IPS DF 6.9 (cell line): ENCODE measurements at regions not wholly inside any gene's neighbourhood (a gene's known extent, or its start where the extent isn't known, plus 50 kb on each side); places are given as distances from the start of the nearest gene placed in this dataset.

Experiments
- DNase-seq: peaks from one replicate; pipeline ENCODE4 v3.0.0-alpha.2; 2013; ENCODE audit warnings: low read depth, low spot score
- H3K27ac ChIP-seq: one replicate; pipeline ENCODE4 v1.5.1; 2013; ENCODE audit warnings: low read length, control low read depth
- H3K27me3 ChIP-seq: 2 replicates; pipeline ENCODE4 v1.6.1; 2013; ENCODE audit warnings: mild to moderate bottlenecking, low read length; ENCODE audit not compliant: control insufficient read depth, insufficient read depth
- H3K36me3 ChIP-seq: 2 replicates; pipeline ENCODE4 v1.6.1; 2013; ENCODE audit warnings: low read length; ENCODE audit not compliant: control insufficient read depth, insufficient read depth
- H3K4me1 ChIP-seq: 2 replicates; pipeline ENCODE4 v1.6.1; 2013; ENCODE audit warnings: low read length; ENCODE audit not compliant: control insufficient read depth, insufficient read depth
- H3K4me3 ChIP-seq: 2 replicates; pipeline ENCODE4 v1.5.1; 2013; ENCODE audit warnings: mild to moderate bottlenecking, low read length
- H3K9me3 ChIP-seq: 2 replicates; pipeline ENCODE4 v1.6.1; 2013; ENCODE audit warnings: low read length, inconsistent platforms; ENCODE audit not compliant: control insufficient read depth, insufficient read depth
- WGBS: extraction: QIAGEN DNeasy Blood & Tissue Kit; methylation state at CpG from one replicate; pipeline ENCODE4 v1.1.7; 2013; ENCODE audit warnings: mixed read lengths, missing lambda C conversion rate; ENCODE audit not compliant: insufficient read length, insufficient coverage; 5-methylcytosine and 5-hydroxymethylcytosine counted together

DNA sequence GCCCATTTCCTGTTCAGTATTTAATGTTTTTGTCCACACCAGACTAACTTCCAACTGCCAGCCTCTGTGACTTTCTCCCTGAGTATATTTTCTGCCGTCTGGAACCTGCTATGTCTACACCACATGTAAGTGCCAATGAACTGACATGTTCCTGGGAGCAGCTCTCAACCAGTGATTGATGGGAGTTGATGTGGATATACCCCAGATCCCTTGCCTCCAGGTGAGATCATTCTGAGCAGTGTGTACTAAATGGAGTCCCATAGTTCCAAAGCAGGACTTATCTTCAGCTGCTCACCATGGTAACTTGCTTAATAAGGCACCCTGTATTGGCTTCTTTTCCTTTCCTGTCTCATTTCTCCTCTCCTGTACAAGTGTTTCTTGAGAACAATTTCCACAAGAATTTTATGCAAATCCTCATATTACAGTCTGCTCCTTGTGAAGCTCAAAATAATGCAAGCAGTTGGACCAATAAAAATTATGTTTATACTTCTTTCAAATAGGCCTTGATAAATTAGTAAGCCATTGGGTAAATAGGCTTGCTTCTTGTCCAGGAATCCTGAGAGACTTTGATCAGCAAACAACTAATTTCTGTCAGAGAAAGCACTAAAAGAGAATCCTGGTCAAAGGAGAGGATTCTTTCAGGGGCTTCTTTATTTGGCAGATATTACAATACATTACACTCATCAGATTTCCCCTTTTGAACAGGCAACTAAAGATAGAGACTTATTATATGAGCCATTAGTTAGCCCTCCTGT, 911.7 kb upstream of the NDST4 start:
- no peak for DNase-seq
- no peaks in the 10 kb centered on the region for H3K9me3 ChIP-seq
- H3K4me3 ChIP-seq, result no peak overlapping the region
- no CpG with 5 or more reads among the region's 1 CpG for WGBS
- no peaks in the 10 kb centered on the region for H3K27me3 ChIP-seq
- H3K27ac ChIP-seq, result no peak overlapping the region
- no peaks in the 10 kb centered on the region for H3K4me1 ChIP-seq
- H3K36me3 ChIP-seq, result no peaks in the 10 kb centered on the region

DNA sequence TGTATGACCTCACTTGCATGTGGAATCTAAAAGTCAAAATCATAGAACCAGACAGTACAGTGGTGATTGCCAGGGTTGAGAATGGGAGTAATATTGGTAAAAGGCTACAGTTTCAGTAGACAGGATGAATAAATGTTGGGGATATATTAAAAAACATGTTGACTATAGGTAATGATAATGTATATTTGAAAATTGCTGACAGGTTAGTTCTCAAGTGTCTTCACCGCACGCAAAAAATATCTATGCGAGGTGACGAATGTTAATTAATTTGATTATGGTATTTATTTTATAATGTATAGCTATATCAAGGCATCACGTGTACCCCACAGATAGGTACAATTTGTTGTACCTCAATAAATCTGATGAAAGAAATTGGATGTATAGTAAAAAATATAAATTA, 909.6 kb upstream of the NDST4 start:
- WGBS, result no CpG with 5 or more reads among the region's 5 CpGs
- DNase-seq, result no peak
- Histone ChIP-seq H3K27me3 (no peaks in the 10 kb centered on the region), H3K4me3 (no peak overlapping the region), H3K27ac (no peak overlapping the region), H3K4me1 (no peaks in the 10 kb centered on the region), H3K36me3 (no peaks in the 10 kb centered on the region), H3K9me3 (peaks cover 5% of the 10 kb centered on the region)

DNA sequence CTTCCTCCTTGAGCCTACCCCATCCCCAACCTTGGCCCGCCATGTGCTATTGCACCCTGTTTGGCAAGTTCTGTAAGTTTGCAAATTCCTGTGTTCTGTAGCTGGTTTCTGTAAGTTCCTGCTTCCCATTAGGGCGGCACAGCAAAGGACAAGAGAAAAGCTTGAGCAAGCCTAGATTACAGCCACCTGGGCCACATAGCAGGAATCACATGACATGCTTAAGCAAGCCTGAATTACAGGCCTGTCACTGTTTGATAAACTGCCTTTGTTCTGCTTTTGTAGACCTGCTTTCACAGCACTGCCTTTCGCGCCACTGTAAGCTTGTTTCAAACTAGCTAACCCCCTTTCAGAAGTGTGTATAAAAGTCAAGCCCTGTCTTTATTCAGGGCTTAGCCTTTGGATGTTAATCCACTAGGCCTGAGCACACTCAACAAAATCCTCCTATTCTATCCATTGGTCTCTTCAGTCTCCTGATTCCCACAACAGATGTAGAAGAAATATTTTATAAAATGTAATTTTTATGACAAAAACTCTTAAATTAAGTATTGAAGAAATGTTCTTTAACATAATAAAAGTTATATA, 906.8 kb upstream of the NDST4 start:
- no CpG with 5 or more reads among the region's 4 CpGs for WGBS
- no peak overlapping the region for H3K27ac ChIP-seq

DNA sequence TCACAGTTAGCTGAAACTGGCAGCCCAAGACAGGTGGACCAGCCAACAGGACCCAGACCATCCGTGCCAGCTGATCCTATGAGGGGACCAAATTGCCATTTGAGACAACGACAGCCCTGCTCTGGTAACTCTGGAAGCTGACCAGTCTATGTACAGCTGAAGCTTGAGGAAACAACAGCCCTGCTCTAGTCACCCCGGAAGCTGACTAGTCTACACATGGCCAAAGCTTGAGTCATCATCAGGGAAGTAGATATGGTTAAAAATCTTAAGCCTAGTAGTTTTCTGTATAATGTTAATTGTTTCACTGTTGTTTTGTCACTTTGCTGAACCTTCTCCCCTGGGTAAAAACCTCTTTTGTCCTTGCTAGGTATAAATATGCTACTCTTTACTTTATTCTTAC, 905.4 kb upstream of the NDST4 start:
- WGBS, result no CpG with 5 or more reads among the region's 3 CpGs
- Histone ChIP-seq H3K36me3 (no peaks in the 10 kb centered on the region), H3K4me1 (no peaks in the 10 kb centered on the region), H3K9me3 (peaks cover 10% of the 10 kb centered on the region), H3K4me3 (no peak overlapping the region), H3K27ac (no peak overlapping the region), H3K27me3 (no peaks in the 10 kb centered on the region)
- DNase-seq, result no peak

More for the DNA sequence above, 906.8 kb upstream of the NDST4 start:
- Histone ChIP-seq H3K9me3 (peaks cover 10% of the 10 kb centered on the region), H3K4me1 (no peaks in the 10 kb centered on the region), H3K4me3 (no peak overlapping the region), H3K36me3 (no peaks in the 10 kb centered on the region), H3K27me3 (no peaks in the 10 kb centered on the region)
- peak; percentile 1 for DNase-seq

DNA sequence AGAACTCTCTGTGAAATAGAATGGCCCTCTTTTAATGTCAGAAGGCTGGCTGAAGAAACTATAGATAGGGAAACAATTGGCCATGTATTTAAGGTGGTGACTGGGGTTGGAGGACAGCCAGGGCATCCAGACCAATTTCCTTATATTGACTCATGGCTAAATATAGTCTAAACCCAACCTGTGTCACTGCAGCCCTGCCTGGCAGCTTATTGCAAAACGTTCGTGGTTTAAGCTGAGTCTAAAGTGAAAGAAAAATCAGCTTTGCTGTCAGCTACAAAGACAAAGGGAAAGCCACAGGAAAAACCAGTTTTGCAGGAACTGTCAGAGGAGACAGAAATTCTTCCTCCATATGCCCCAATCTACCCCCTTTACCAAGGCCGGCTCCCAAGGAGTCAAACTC, 902.8 kb upstream of the NDST4 start:
- H3K4me1 ChIP-seq, result no peaks in the 10 kb centered on the region
- H3K27me3 ChIP-seq, result no peaks in the 10 kb centered on the region
- H3K9me3 ChIP-seq, result peaks cover 10% of the 10 kb centered on the region
- no peaks in the 10 kb centered on the region for H3K36me3 ChIP-seq
- DNase-seq, result no peak
- no peak overlapping the region for H3K27ac ChIP-seq
- no CpG with 5 or more reads among the region's 3 CpGs for WGBS
- H3K4me3 ChIP-seq, result no peak overlapping the region

DNA sequence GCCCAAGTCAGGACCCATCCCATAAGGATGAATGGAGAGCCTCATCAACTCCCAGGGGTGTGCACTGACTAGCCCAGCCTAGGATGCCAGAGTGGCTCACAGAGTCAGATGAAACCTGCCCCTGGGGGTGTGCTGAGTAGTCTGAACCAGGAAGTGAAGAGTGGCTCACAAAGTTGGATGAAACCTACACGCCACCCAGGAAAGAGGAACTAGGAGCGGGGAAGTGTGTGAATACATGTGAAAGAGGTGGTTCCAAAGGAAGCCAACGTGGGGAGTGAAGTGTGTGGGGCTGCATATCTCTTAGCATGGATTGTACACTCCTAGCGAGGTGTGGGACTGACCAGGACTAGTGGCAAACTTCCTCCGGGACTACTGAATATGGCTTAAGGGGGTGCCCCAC, 902.1 kb upstream of the NDST4 start:
- H3K36me3 ChIP-seq, result no peaks in the 10 kb centered on the region
- no CpG with 5 or more reads among the region's 5 CpGs for WGBS
- no peak for DNase-seq
- H3K9me3 ChIP-seq, result peaks cover 10% of the 10 kb centered on the region
- no peaks in the 10 kb centered on the region for H3K27me3 ChIP-seq
- no peak overlapping the region for H3K27ac ChIP-seq
- no peak overlapping the region for H3K4me3 ChIP-seq
- H3K4me1 ChIP-seq, result no peaks in the 10 kb centered on the region

DNA sequence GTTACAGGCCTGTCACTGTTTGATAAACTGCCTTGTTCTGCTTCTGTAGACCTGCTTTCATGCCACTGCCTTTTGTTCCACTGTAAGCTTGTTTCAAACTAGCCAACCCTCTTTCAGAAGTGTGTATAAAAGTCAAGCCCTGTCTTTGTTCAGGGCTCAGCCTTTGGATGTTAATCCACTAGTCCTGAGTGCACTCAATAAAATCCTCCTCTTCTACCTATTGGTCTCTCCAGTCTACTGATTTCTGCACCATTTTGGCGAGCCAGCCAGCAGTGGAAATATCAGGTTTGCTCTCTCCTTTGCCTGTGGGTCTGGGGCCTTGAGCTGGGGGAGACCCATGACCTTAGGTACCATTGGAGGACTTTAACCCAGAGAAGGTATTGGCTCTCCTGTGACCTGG, 901.6 kb upstream of the NDST4 start:
- Histone ChIP-seq H3K4me3 (no peak overlapping the region), H3K36me3 (no peaks in the 10 kb centered on the region), H3K27me3 (no peaks in the 10 kb centered on the region), H3K4me1 (no peaks in the 10 kb centered on the region), H3K27ac (no peak overlapping the region), H3K9me3 (peaks cover 10% of the 10 kb centered on the region)
- no peak for DNase-seq
- no CpG with 5 or more reads among the region's 1 CpG for whole genome bisulfite sequencing

DNA sequence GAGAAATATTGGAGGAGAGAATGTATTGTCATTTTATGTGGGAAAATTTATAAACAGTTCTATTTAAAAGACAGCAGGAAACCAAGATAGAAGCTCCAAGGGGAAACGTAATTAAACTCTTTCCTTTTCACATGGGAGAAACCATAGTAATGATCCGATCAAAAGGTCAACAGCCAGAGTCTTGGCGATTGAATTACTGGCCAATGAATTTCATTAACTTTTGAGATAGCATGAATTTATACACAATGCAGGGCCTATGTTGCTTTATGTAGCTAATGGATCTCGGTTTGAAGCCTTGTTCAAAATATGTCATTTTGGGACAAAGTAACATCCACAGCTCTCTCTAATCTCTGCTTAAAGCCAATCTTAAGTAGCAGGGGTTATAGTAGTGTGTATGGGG, 897.5 kb upstream of the NDST4 start:
- no peak overlapping the region for H3K4me3 ChIP-seq
- no peaks in the 10 kb centered on the region for H3K27me3 ChIP-seq
- H3K27ac ChIP-seq, result no peak overlapping the region
- DNase-seq, result no peak
- H3K4me1 ChIP-seq, result no peaks in the 10 kb centered on the region
- WGBS, result no CpG with 5 or more reads among the region's 4 CpGs
- H3K36me3 ChIP-seq, result no peaks in the 10 kb centered on the region
- H3K9me3 ChIP-seq, result peaks cover 5% of the 10 kb centered on the region

DNA sequence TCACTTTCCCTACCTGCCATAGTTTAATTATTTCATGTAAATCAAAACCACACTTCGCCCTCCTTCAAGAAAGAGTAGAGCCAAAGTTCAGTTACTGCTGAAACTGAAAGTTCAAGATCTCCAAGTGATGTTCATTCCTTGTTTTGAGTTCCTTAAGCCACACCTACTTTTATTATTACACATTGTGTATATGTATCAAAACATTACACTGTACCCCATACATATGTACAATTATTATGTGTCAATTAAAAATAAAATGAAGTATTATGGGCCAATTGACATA, 892.3 kb upstream of the NDST4 start:
- no peaks in the 10 kb centered on the region for H3K36me3 ChIP-seq
- DNase-seq, result no peak
- H3K27ac ChIP-seq, result no peak overlapping the region
- H3K9me3 ChIP-seq, result no peaks in the 10 kb centered on the region
- H3K27me3 ChIP-seq, result no peaks in the 10 kb centered on the region
- no peaks in the 10 kb centered on the region for H3K4me1 ChIP-seq
- H3K4me3 ChIP-seq, result no peak overlapping the region
- WGBS, result no CpG with 5 or more reads among the region's 1 CpG

DNA sequence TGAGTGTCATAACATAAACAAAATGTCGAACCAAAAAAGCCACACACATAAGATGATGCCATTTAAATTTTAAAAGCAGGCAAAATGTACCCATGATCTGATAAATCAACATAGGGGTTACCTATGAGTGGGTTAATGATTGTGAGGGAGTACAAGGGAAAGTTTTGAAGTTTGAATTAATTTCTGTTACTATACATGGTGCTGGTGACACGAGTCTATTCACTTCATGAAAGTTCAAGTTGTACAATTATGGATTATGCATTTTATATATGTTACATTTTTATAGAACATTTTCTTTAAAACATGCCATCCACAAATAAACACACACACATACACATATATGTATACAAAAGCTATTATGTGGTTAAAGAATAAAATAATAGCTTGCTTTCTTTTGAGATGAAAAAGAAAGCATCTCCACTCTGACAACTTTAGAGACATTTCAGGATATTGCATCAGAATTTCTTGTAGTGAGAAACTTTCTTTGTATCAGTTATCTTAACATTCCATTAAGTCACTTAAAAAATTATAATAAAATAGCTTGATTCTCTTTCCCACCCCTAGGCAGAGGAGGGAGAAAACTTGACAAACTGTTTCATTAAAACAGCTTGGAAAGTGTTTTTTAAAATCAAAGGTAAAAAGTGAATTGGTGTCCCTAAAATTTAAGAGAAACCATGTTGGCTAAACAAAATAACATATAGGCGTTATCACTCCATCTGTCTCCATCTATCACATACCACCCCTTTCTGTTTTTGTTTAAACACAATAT, 891.8 kb upstream of the NDST4 start:
- Histone ChIP-seq H3K27me3 (no peaks in the 10 kb centered on the region), H3K4me3 (no peak overlapping the region), H3K4me1 (no peaks in the 10 kb centered on the region), H3K9me3 (no peaks in the 10 kb centered on the region), H3K27ac (no peak overlapping the region), H3K36me3 (no peaks in the 10 kb centered on the region)
- no CpG with 5 or more reads among the region's 3 CpGs for WGBS
- DNase-seq, result no peak
